ENCODE measurements at regions not wholly inside any gene's neighbourhood (a gene's known extent, or its start where the extent isn't known, plus 50 kb on each side); places are given as distances from the start of the nearest gene placed in this dataset.

- no peak for DNase-seq (ENCODE audit: low read depth)
- no peak overlapping the region for H3K4me3 ChIP-seq (replicated peaks; ENCODE audit: low read depth, low read length)
- no peak for TF ChIP-seq CTCF (IDR thresholded peaks at IDR 0.05; ENCODE audit: low read length, missing control alignments)
Observed at GRCh38 chr10:9188022-9188810, 1133.7 kb downstream of the GATA3 start.

GRCh38 chr10:9189448-9189847 lies 1135.0 kb downstream of the GATA3 start:
- DNase-seq (ENCODE audit: low read depth): no peak
- no peak for TF ChIP-seq CTCF (IDR thresholded peaks at IDR 0.05; ENCODE audit: low read length, missing control alignments)
- no peak overlapping the region for H3K4me3 ChIP-seq (replicated peaks; ENCODE audit: low read depth, low read length)

- no peak overlapping the region for H3K4me3 ChIP-seq (replicated peaks; ENCODE audit: low read depth, low read length)
- TF ChIP-seq CTCF (IDR thresholded peaks at IDR 0.05; ENCODE audit: low read length, missing control alignments): no peak
- DNase-seq (ENCODE audit: low read depth): no peak
Observed at GRCh38 chr10:9193120-9193519, 1138.6 kb downstream of the GATA3 start.

GRCh38 chr10:9195385-9195784 lies 1140.9 kb downstream of the GATA3 start:
- no peak for DNase-seq (ENCODE audit: low read depth)
- H3K4me3 ChIP-seq (replicated peaks; ENCODE audit: low read depth, low read length): no peak overlapping the region
- TF ChIP-seq CTCF (IDR thresholded peaks at IDR 0.05; ENCODE audit: low read length, missing control alignments): no peak

- H3K4me3 ChIP-seq (replicated peaks; ENCODE audit: low read depth, low read length): no peak overlapping the region
- DNase-seq (ENCODE audit: low read depth): peak; percentile 27
- TF ChIP-seq CTCF (IDR thresholded peaks at IDR 0.05; ENCODE audit: low read length, missing control alignments): no peak
Observed at GRCh38 chr10:9198611-9199010, 1144.1 kb downstream of the GATA3 start.

- no peak for DNase-seq (ENCODE audit: low read depth)
- H3K4me3 ChIP-seq (replicated peaks; ENCODE audit: low read depth, low read length): no peak overlapping the region
- no peak for TF ChIP-seq CTCF (IDR thresholded peaks at IDR 0.05; ENCODE audit: low read length, missing control alignments)
Observed at GRCh38 chr10:9205558-9205957, 1151.1 kb downstream of the GATA3 start.
